ENCODE measurements at regions not wholly inside any gene's neighbourhood (a gene's known extent, or its start where the extent isn't known, plus 50 kb on each side); places are given as distances from the start of the nearest gene placed in this dataset.

DNA sequence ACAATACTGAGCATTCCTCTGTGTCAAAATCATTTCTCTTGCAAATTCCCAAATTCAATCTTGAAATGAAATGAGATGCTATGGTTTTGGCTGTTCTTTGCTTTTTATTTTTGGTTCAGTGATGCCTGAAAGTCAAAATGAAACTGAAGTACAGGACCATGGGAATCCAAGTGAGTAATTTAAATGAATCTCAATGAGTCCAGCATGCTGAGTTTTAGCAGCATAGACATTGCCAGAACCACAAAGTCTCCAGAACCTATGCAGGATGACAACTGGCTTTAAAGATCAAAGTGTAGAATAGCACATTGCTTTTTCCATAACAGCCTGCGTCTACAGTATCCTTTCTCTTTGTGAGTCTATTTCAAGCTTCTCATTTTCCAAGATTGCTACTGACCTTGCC lies 1050.7 kb upstream of the PIK3C3 start:
- peak; percentile 62 for DNase-seq (ENCODE audit: low read depth)
- Histone ChIP-seq H3K9ac (ENCODE audit: low read length) (no peak overlapping the region), H3K27me3 (ENCODE audit: insufficient read depth, low read length) (no peaks in the 10 kb centered on the region), H4K20me1 (ENCODE audit: insufficient read depth, low read length) (no peaks in the 10 kb centered on the region), H3K36me3 (ENCODE audit: insufficient read depth, low read length) (no peaks in the 10 kb centered on the region), H3K4me3 (ENCODE audit: insufficient read depth, low read depth, low read length) (no peak overlapping the region), H3K79me2 (ENCODE audit: insufficient read depth, low read length) (no peaks in the 10 kb centered on the region), H3K4me2 (ENCODE audit: low read length) (no peak overlapping the region), H3K9me3 (ENCODE audit: insufficient read depth, low read depth, low read length) (no peaks in the 10 kb centered on the region), H3K27ac (ENCODE audit: low read depth, low read length) (no peak overlapping the region), H2AFZ (ENCODE audit: low read depth, low read length) (no peak overlapping the region), H3K4me1 (ENCODE audit: insufficient read depth, low read length) (no peaks in the 10 kb centered on the region)
- no peak overlapping the region for H3K4me3 Mint-ChIP-seq (ENCODE audit: unreplicated experiment)
- H3K4me1 Mint-ChIP-seq (ENCODE audit: low read depth, unreplicated experiment), result no peaks in the 10 kb centered on the region
- TF ChIP-seq EZH2 (IDR thresholded peaks at IDR 0.05; ENCODE audit: insufficient read depth, low read length), result no peak
- TF ChIP-seq, protein P1, sequence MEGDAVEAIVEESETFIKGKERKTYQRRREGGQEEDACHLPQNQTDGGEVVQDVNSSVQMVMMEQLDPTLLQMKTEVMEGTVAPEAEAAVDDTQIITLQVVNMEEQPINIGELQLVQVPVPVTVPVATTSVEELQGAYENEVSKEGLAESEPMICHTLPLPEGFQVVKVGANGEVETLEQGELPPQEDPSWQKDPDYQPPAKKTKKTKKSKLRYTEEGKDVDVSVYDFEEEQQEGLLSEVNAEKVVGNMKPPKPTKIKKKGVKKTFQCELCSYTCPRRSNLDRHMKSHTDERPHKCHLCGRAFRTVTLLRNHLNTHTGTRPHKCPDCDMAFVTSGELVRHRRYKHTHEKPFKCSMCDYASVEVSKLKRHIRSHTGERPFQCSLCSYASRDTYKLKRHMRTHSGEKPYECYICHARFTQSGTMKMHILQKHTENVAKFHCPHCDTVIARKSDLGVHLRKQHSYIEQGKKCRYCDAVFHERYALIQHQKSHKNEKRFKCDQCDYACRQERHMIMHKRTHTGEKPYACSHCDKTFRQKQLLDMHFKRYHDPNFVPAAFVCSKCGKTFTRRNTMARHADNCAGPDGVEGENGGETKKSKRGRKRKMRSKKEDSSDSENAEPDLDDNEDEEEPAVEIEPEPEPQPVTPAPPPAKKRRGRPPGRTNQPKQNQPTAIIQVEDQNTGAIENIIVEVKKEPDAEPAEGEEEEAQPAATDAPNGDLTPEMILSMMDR (IDR thresholded peaks at IDR 0.05; ENCODE audit: insufficient read depth, low read depth, low read length), result no peak
- H3K36me3 Mint-ChIP-seq (ENCODE audit: low read depth, unreplicated experiment), result no peaks in the 10 kb centered on the region
- H3K27ac Mint-ChIP-seq (ENCODE audit: unreplicated experiment), result no peak overlapping the region
- no peaks in the 10 kb centered on the region for H3K9me3 Mint-ChIP-seq (ENCODE audit: unreplicated experiment)
- H3K27me3 Mint-ChIP-seq (ENCODE audit: low read depth, unreplicated experiment), result no peaks in the 10 kb centered on the region
- FAIRE-seq, result no peak

DNA sequence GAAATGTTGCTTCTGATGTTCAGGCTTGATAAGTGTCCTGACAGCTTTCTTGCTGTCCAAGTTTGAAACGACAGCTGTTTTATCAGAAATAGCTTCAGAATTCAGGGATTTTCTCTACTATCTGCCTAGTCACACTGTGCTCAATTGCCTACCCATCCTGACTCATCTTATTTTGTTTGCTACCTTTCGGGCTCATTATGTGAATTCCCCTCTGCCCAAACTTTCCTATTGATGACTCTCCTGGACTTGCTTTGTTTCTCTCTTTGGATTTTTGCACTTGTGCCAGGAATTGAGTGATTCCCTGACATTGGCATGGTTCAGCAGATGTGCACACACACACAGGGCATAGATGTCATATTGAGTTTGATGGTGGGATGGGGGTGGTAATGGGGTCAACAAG lies 1052.6 kb upstream of the PIK3C3 start:
- no peak for FAIRE-seq
- no peak overlapping the region for H2AFZ ChIP-seq (ENCODE audit: low read depth, low read length)
- no peaks in the 10 kb centered on the region for H4K20me1 ChIP-seq (ENCODE audit: insufficient read depth, low read length)
- H3K4me1 ChIP-seq (ENCODE audit: insufficient read depth, low read length), result no peaks in the 10 kb centered on the region
- no peak overlapping the region for H3K27ac ChIP-seq (ENCODE audit: low read depth, low read length)
- H3K27me3 ChIP-seq (ENCODE audit: insufficient read depth, low read length), result no peaks in the 10 kb centered on the region
- no peak overlapping the region for H3K9ac ChIP-seq (ENCODE audit: low read length)
- no peak overlapping the region for H3K4me2 ChIP-seq (ENCODE audit: low read length)
- Mint-ChIP-seq H3K36me3 (ENCODE audit: low read depth, unreplicated experiment) (no peaks in the 10 kb centered on the region), H3K4me3 (ENCODE audit: unreplicated experiment) (no peak overlapping the region), H3K9me3 (ENCODE audit: unreplicated experiment) (no peaks in the 10 kb centered on the region), H3K27me3 (ENCODE audit: low read depth, unreplicated experiment) (no peaks in the 10 kb centered on the region), H3K4me1 (ENCODE audit: low read depth, unreplicated experiment) (no peaks in the 10 kb centered on the region), H3K27ac (ENCODE audit: unreplicated experiment) (no peak overlapping the region)
- H3K79me2 ChIP-seq (ENCODE audit: insufficient read depth, low read length), result no peaks in the 10 kb centered on the region
- TF ChIP-seq, protein P1 (IDR thresholded peaks at IDR 0.05; ENCODE audit: insufficient read depth, low read depth, low read length), result no peak
- no peak for TF ChIP-seq EZH2 (IDR thresholded peaks at IDR 0.05; ENCODE audit: insufficient read depth, low read length)
- no peaks in the 10 kb centered on the region for H3K9me3 ChIP-seq (ENCODE audit: insufficient read depth, low read depth, low read length)
- DNase-seq (ENCODE audit: low read depth), result no peak
- no peak overlapping the region for H3K4me3 ChIP-seq (ENCODE audit: insufficient read depth, low read depth, low read length)
- no peaks in the 10 kb centered on the region for H3K36me3 ChIP-seq (ENCODE audit: insufficient read depth, low read length)

DNA sequence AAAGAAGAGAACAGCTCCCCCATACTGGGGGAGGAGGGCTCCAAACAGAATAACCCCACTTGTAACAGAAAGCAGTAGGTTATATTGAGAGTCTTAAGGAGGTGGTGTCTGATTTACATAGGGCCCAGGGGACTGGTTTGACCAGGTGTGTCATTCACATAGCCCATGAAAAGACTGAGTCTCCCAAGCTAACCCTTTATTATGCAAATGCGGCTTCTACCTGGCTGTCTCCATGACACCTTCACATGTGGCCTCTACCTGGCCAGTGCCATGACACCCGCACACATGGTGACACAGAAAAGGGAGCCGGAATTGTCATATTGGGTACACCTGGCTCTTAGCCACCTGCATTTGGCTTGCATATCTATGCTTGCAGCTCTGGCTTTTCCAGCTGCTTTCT lies 1057.2 kb upstream of the PIK3C3 start:
- no peaks in the 10 kb centered on the region for H3K79me2 ChIP-seq (ENCODE audit: insufficient read depth, low read length)
- no peaks in the 10 kb centered on the region for H3K9me3 ChIP-seq (ENCODE audit: insufficient read depth, low read depth, low read length)
- H4K20me1 ChIP-seq (ENCODE audit: insufficient read depth, low read length), result no peaks in the 10 kb centered on the region
- H3K27ac Mint-ChIP-seq (ENCODE audit: unreplicated experiment), result no peak overlapping the region
- DNase-seq (ENCODE audit: low read depth) (no peak), FAIRE-seq (no peak)
- peaks cover 2% of the 10 kb centered on the region for H3K9me3 Mint-ChIP-seq (ENCODE audit: unreplicated experiment)
- H3K27me3 Mint-ChIP-seq (ENCODE audit: low read depth, unreplicated experiment), result no peaks in the 10 kb centered on the region
- TF ChIP-seq, protein P1 (IDR thresholded peaks at IDR 0.05; ENCODE audit: insufficient read depth, low read depth, low read length), result no peak
- no peak for TF ChIP-seq EZH2 (IDR thresholded peaks at IDR 0.05; ENCODE audit: insufficient read depth, low read length)
- no peaks in the 10 kb centered on the region for H3K4me1 ChIP-seq (ENCODE audit: insufficient read depth, low read length)
- H3K36me3 Mint-ChIP-seq (ENCODE audit: low read depth, unreplicated experiment), result no peaks in the 10 kb centered on the region
- no peaks in the 10 kb centered on the region for H3K27me3 ChIP-seq (ENCODE audit: insufficient read depth, low read length)
- H3K9ac ChIP-seq (ENCODE audit: low read length), result no peak overlapping the region
- no peak overlapping the region for H3K4me3 ChIP-seq (ENCODE audit: insufficient read depth, low read depth, low read length)
- no peak overlapping the region for H2AFZ ChIP-seq (ENCODE audit: low read depth, low read length)
- no peak overlapping the region for H3K4me2 ChIP-seq (ENCODE audit: low read length)
- H3K4me3 Mint-ChIP-seq (ENCODE audit: unreplicated experiment), result no peak overlapping the region
- no peaks in the 10 kb centered on the region for H3K36me3 ChIP-seq (ENCODE audit: insufficient read depth, low read length)
- H3K27ac ChIP-seq (ENCODE audit: low read depth, low read length), result no peak overlapping the region
- H3K4me1 Mint-ChIP-seq (ENCODE audit: low read depth, unreplicated experiment), result peaks cover 6% of the 10 kb centered on the region
